ENCODE measurements at regions not wholly inside any gene's neighbourhood (a gene's known extent, or its start where the extent isn't known, plus 50 kb on each side); places are given as distances from the start of the nearest gene placed in this dataset.

DNA sequence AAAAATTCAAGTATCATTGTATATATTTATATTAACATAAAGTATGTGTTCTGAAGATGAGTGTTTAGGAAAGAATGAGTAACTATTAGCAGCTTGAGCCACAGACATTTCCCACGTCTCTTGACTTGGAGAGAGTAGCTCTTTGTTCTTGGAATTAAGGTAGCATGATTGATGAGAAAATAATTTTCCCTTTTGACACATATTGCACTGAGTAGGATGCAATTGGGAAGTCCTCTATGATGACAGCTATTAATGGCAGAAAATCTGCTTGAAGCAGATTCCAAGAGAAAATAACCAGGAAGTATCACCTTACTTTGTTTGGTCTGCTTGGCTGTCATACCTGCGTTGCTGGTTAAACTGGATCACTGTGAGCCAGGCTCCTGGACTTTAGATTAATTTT lies 204.8 kb downstream of the TLE4 start:
- Histone ChIP-seq H3K4me1 (replicated peaks in 1 of 2) (no peaks in the 10 kb centered on the region), H3K4me3 (no peak overlapping the region), H3K27me3 (no peaks in the 10 kb centered on the region), H3K36me3 (replicated peaks in 1 of 2) (no peaks in the 10 kb centered on the region), H3K9me3 (replicated peaks in 1 of 3) (no peaks in the 10 kb centered on the region), H3K27ac (no peak overlapping the region)
- TF ChIP-seq, protein P1, sequence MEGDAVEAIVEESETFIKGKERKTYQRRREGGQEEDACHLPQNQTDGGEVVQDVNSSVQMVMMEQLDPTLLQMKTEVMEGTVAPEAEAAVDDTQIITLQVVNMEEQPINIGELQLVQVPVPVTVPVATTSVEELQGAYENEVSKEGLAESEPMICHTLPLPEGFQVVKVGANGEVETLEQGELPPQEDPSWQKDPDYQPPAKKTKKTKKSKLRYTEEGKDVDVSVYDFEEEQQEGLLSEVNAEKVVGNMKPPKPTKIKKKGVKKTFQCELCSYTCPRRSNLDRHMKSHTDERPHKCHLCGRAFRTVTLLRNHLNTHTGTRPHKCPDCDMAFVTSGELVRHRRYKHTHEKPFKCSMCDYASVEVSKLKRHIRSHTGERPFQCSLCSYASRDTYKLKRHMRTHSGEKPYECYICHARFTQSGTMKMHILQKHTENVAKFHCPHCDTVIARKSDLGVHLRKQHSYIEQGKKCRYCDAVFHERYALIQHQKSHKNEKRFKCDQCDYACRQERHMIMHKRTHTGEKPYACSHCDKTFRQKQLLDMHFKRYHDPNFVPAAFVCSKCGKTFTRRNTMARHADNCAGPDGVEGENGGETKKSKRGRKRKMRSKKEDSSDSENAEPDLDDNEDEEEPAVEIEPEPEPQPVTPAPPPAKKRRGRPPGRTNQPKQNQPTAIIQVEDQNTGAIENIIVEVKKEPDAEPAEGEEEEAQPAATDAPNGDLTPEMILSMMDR (IDR thresholded peaks at IDR 0.05), result no peak
- no peak for TF ChIP-seq POLR2A (IDR thresholded peaks at IDR 0.05)
- intact Hi-C loops (cut with DNase I), result no loop called here
- WGBS, 4 donors, result 66 to 78% (median 75%) methylated on average over 2 of the region's 2 CpGs
- no peak for DNase-seq

All from adrenal gland (tissue), 9 donors.